Body of pancreas (tissue), 4 donors: ENCODE measurements at regions not wholly inside any gene's neighbourhood (a gene's known extent, or its start where the extent isn't known, plus 50 kb on each side); places are given as distances from the start of the nearest gene placed in this dataset.

Source experiments
- ATAC-seq: fragments of 150-250 bp; one replicate; pipeline ENCODE4 v1.9.1; 2016
- DNase-seq, 4 donors: peaks; one replicate each; pipeline ENCODE4 v3.0.0-alpha.2; 2019
- H3K27ac ChIP-seq, 4 donors: fragments of 200-600 bp; sonication (generic); 1 replicate in 3 of 4; 2 replicates in 1 of 4; pipeline versions ENCODE4 v1.5.1 to v1.6.1; 2016 to 2019; ENCODE audit warnings: mild to moderate bottlenecking in 1 of 4, mixed read lengths in 1 of 4, moderate library complexity in 1 of 4
- H3K27me3 ChIP-seq, 2 donors: fragments of 200-600 bp; sonication (generic); one replicate each; pipeline ENCODE4 v1.6.0; 2016; ENCODE audit warnings: mild to moderate bottlenecking in 1 of 2
- H3K36me3 ChIP-seq, 2 donors: fragments of 200-600 bp; sonication (generic); replicated peaks in 1 of 2; 2 replicates each; pipeline ENCODE4 v1.5.1; 2016; ENCODE audit warnings: low read depth in 2 of 2; ENCODE audit not compliant: insufficient read depth in 1 of 2
- H3K4me1 ChIP-seq: fragments of 200-600 bp; sonication (generic); one replicate; pipeline ENCODE4 v1.6.0; 2016
- H3K4me3 ChIP-seq, 2 donors: fragments of 200-600 bp; sonication (generic); 1 replicate in 1 of 2; 2 replicates in 1 of 2; pipeline ENCODE4 v1.5.1; 2016 to 2019
- H3K9me3 ChIP-seq, 3 donors: fragments of 200-600 bp; sonication (generic); 1 replicate in 2 of 3; 2 replicates in 1 of 3; pipeline ENCODE4 v1.5.1; 2016
- CTCF ChIP-seq, 7 experiments: fragments of 450-650 bp in 4 of 7; fragments of 200-600 bp in 3 of 7; sonication (generic) in 3 of 7; IDR thresholded peaks; one replicate each; pipeline ENCODE4 v1.5.1; 2016 to 2019; ENCODE audit warnings: antibody characterized with exemption in 7 of 7
- POLR2A ChIP-seq, 3 donors: fragments of 450-650 bp; IDR thresholded peaks; one replicate each; pipeline ENCODE4 v1.6.1; 2016; ENCODE audit warnings: antibody characterized with exemption in 3 of 3, mild to moderate bottlenecking in 2 of 3
- WGBS, 2 donors: methylation state at CpG; one replicate each; pipeline ENCODE4 v1.1.5; 2017; 5-methylcytosine and 5-hydroxymethylcytosine counted together
- intact Hi-C: fragments of 100-400 bp; cut with DNase I; formaldehyde crosslinking; loops from one replicate; pipeline ENCODE4 v1.15.1; 2023

- Histone ChIP-seq H3K4me1 (peaks cover 7% of the 10 kb centered on the region), H3K27me3 (no peaks in the 10 kb centered on the region), H3K36me3 (no peaks in the 10 kb centered on the region), H3K9me3 (no peaks in the 10 kb centered on the region), H3K27ac (no peak overlapping the region), H3K4me3 (no peak overlapping the region)
- ATAC-seq (no peak), DNase-seq (no peak)
- whole genome bisulfite sequencing, 2 donors, result 89 to 98% methylated on average over 3 to 4 of the region's 4 CpGs
- intact Hi-C loops, result no loop called here
- TF ChIP-seq CTCF (IDR thresholded peaks at IDR 0.05) (no peak), POLR2A (IDR thresholded peaks at IDR 0.05) (no peak)
Observed at GRCh38 chr11:109769858-109770257, 323.3 kb upstream of the ZC3H12C start.

GRCh38 chr11:109770323-109770722, 322.9 kb upstream of the ZC3H12C start:
- TF ChIP-seq CTCF (IDR thresholded peaks at IDR 0.05) (no peak), POLR2A (IDR thresholded peaks at IDR 0.05) (no peak)
- H3K27me3 ChIP-seq, result no peaks in the 10 kb centered on the region
- H3K4me3 ChIP-seq, result no peak overlapping the region
- ATAC-seq (no peak), DNase-seq (no peak)
- no peaks in the 10 kb centered on the region for H3K9me3 ChIP-seq
- peaks cover 7% of the 10 kb centered on the region for H3K4me1 ChIP-seq
- H3K36me3 ChIP-seq, result no peaks in the 10 kb centered on the region
- H3K27ac ChIP-seq, result no peak overlapping the region
- intact Hi-C loops, result no loop called here

- DNase-seq (peak in 3 of 4 donors; percentile 17 to 54 (median 29)), ATAC-seq (peak; percentile 69)
- Histone ChIP-seq H3K27me3 (no peaks in the 10 kb centered on the region), H3K27ac (no peak overlapping the region), H3K4me3 (no peak overlapping the region), H3K36me3 (no peaks in the 10 kb centered on the region), H3K4me1 (peaks cover 2% of the 10 kb centered on the region), H3K9me3 (no peaks in the 10 kb centered on the region)
- no peak for TF ChIP-seq POLR2A (IDR thresholded peaks at IDR 0.05)
- TF ChIP-seq CTCF (IDR thresholded peaks at IDR 0.05), result no peak
- WGBS, 2 donors, result 81 to 89% methylated on average over 1 of the region's 1 CpG
- intact Hi-C loops, result no loop called here
Observed at GRCh38 chr11:109772892-109773291, 320.3 kb upstream of the ZC3H12C start.

- no peak for TF ChIP-seq POLR2A (IDR thresholded peaks at IDR 0.05)
- no peak for TF ChIP-seq CTCF (IDR thresholded peaks at IDR 0.05)
- Histone ChIP-seq H3K27me3 (no peaks in the 10 kb centered on the region), H3K4me3 (no peak overlapping the region), H3K4me1 (no peaks in the 10 kb centered on the region), H3K36me3 (no peaks in the 10 kb centered on the region), H3K27ac (no peak overlapping the region), H3K9me3 (no peaks in the 10 kb centered on the region)
- no peak for ATAC-seq
- intact Hi-C loops, result no loop called here
- WGBS, 2 donors, result 76 to 81% methylated on average over 2 of the region's 2 CpGs
- no peak for DNase-seq
Observed at GRCh38 chr11:109775686-109776085, 317.5 kb upstream of the ZC3H12C start.

GRCh38 chr11:109783014-109783413, 310.2 kb upstream of the ZC3H12C start:
- Histone ChIP-seq H3K27me3 (no peaks in the 10 kb centered on the region), H3K36me3 (no peaks in the 10 kb centered on the region), H3K4me3 (no peak overlapping the region), H3K4me1 (no peaks in the 10 kb centered on the region), H3K27ac (no peak overlapping the region), H3K9me3 (no peaks in the 10 kb centered on the region)
- DNase-seq (no peak), ATAC-seq (no peak)
- WGBS, 2 donors, result 68 to 72% methylated on average over 3 of the region's 3 CpGs
- intact Hi-C loops, result no loop called here
- TF ChIP-seq POLR2A (IDR thresholded peaks at IDR 0.05) (no peak), CTCF (IDR thresholded peaks at IDR 0.05) (no peak)
